ENCODE measurements at regions not wholly inside any gene's neighbourhood (a gene's known extent, or its start where the extent isn't known, plus 50 kb on each side); places are given as distances from the start of the nearest gene placed in this dataset.

GRCh38 chr6:134468633-134469032, 150.7 kb upstream of the SGK1 start:
- TF ChIP-seq, protein P1, sequence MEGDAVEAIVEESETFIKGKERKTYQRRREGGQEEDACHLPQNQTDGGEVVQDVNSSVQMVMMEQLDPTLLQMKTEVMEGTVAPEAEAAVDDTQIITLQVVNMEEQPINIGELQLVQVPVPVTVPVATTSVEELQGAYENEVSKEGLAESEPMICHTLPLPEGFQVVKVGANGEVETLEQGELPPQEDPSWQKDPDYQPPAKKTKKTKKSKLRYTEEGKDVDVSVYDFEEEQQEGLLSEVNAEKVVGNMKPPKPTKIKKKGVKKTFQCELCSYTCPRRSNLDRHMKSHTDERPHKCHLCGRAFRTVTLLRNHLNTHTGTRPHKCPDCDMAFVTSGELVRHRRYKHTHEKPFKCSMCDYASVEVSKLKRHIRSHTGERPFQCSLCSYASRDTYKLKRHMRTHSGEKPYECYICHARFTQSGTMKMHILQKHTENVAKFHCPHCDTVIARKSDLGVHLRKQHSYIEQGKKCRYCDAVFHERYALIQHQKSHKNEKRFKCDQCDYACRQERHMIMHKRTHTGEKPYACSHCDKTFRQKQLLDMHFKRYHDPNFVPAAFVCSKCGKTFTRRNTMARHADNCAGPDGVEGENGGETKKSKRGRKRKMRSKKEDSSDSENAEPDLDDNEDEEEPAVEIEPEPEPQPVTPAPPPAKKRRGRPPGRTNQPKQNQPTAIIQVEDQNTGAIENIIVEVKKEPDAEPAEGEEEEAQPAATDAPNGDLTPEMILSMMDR (conservative IDR thresholded peaks at IDR 0.05), result no peak
- no peak for TF ChIP-seq ZFX (IDR thresholded peaks at IDR 0.05)
